ENCODE measurements at regions not wholly inside any gene's neighbourhood (a gene's known extent, or its start where the extent isn't known, plus 50 kb on each side); places are given as distances from the start of the nearest gene placed in this dataset.

GRCh38 chr9:106655966-106656365 lies 207.0 kb upstream of the ZNF462 start:
- intact Hi-C loops (cut with DNase I), result no loop called here
- DNase-seq (no peak), ATAC-seq (no peak)
- no peaks in the 10 kb centered on the region for H3K4me1 ChIP-seq
- TF ChIP-seq CTCF (IDR thresholded peaks at IDR 0.05) (no peak), POLR2A (IDR thresholded peaks at IDR 0.05) (no peak)
- no peaks in the 10 kb centered on the region for H3K36me3 ChIP-seq (replicated peaks in 1 of 2; ENCODE audit: insufficient read depth in 1 of 2, low read depth in 2 of 2)
- H3K9me3 ChIP-seq, result no peaks in the 10 kb centered on the region
- no peaks in the 10 kb centered on the region for H3K27me3 ChIP-seq
- 42 to 51% methylated on average over 2 of the region's 2 CpGs for WGBS, 2 donors
- no peak overlapping the region for H3K4me3 ChIP-seq
- H3K27ac ChIP-seq, result no peak overlapping the region

- Histone ChIP-seq H3K27me3 (no peaks in the 10 kb centered on the region), H3K4me3 (no peak overlapping the region), H3K4me1 (no peaks in the 10 kb centered on the region), H3K36me3 (replicated peaks in 1 of 2; ENCODE audit: insufficient read depth in 1 of 2, low read depth in 2 of 2) (no peaks in the 10 kb centered on the region), H3K27ac (no peak overlapping the region), H3K9me3 (no peaks in the 10 kb centered on the region)
- intact Hi-C loops (cut with DNase I), result no loop called here
- no peak for ATAC-seq
- DNase-seq, result no peak
- TF ChIP-seq POLR2A (IDR thresholded peaks at IDR 0.05) (no peak), CTCF (IDR thresholded peaks at IDR 0.05) (no peak)
These were observed 205.0 kb upstream of the ZNF462 start for GRCh38 chr9:106657926-106658325.

GRCh38 chr9:106668534-106668933 lies 194.4 kb upstream of the ZNF462 start:
- TF ChIP-seq CTCF (IDR thresholded peaks at IDR 0.05), result no peak
- TF ChIP-seq POLR2A (IDR thresholded peaks at IDR 0.05), result no peak
- ATAC-seq (no peak), DNase-seq (no peak)
- WGBS, 2 donors, result 92 to 95% methylated on average over 1 of the region's 1 CpG
- H3K4me1 ChIP-seq, result no peaks in the 10 kb centered on the region
- H3K27me3 ChIP-seq, result no peaks in the 10 kb centered on the region
- H3K36me3 ChIP-seq (replicated peaks in 1 of 2; ENCODE audit: insufficient read depth in 1 of 2, low read depth in 2 of 2), result no peaks in the 10 kb centered on the region
- intact Hi-C loops (cut with DNase I), result no loop called here
- H3K27ac ChIP-seq, result no peak overlapping the region
- H3K4me3 ChIP-seq, result no peak overlapping the region
- no peaks in the 10 kb centered on the region for H3K9me3 ChIP-seq

- no peak for DNase-seq
- WGBS, 2 donors, result 93% methylated on average over 4 of the region's 4 CpGs
These were observed 193.1 kb upstream of the ZNF462 start for GRCh38 chr9:106669835-106670234.

More at GRCh38 chr9:106669835-106670234, 193.1 kb upstream of the ZNF462 start:
- no peaks in the 10 kb centered on the region for H3K4me1 ChIP-seq
- H3K4me3 ChIP-seq, result no peak overlapping the region
- H3K27me3 ChIP-seq, result no peaks in the 10 kb centered on the region
- intact Hi-C loops (cut with DNase I), result no loop called here
- H3K36me3 ChIP-seq (replicated peaks in 1 of 2; ENCODE audit: insufficient read depth in 1 of 2, low read depth in 2 of 2), result no peaks in the 10 kb centered on the region
- H3K27ac ChIP-seq, result no peak overlapping the region
- no peaks in the 10 kb centered on the region for H3K9me3 ChIP-seq
- TF ChIP-seq POLR2A (IDR thresholded peaks at IDR 0.05) (no peak), CTCF (IDR thresholded peaks at IDR 0.05) (no peak)
- no peak for ATAC-seq
